NCI-H460 (cell line): ENCODE measurements at regions not wholly inside any gene's neighbourhood (a gene's known extent, or its start where the extent isn't known, plus 50 kb on each side); places are given as distances from the start of the nearest gene placed in this dataset.
"Not testable (repeated sequence)": the region's sequence is repeated elsewhere in the genome, so short reads cannot be mapped to it uniquely, and the experiment has no call there.

Experiments
- DNase-seq: peaks from one replicate; pipeline ENCODE4 v3.0.0-alpha.2; 2016; ENCODE audit warnings: low read depth; ENCODE audit errors: extremely low read depth

GRCh38 chr4:123667496-123667895, 270.9 kb downstream of the SPRY1 start:
- DNase-seq = no peak

- no peak for DNase-seq
These were observed 271.4 kb downstream of the SPRY1 start for GRCh38 chr4:123667991-123668390.

- DNase-seq = no peak
These were observed 275.2 kb downstream of the SPRY1 start for GRCh38 chr4:123671636-123672404.

GRCh38 chr4:123672987-123673386, 276.4 kb downstream of the SPRY1 start:
- DNase-seq = no peak

- DNase-seq = no peak
These were observed 277.4 kb downstream of the SPRY1 start for GRCh38 chr4:123673971-123674370.

- no peak for DNase-seq
These were observed 278.3 kb downstream of the SPRY1 start for GRCh38 chr4:123674762-123675465.

- DNase-seq = no peak
These were observed 279.0 kb downstream of the SPRY1 start for GRCh38 chr4:123675567-123675966.

GRCh38 chr4:123676071-123676889, 279.7 kb downstream of the SPRY1 start:
- DNase-seq = no peak

GRCh38 chr4:123676890-123677229, 280.3 kb downstream of the SPRY1 start:
- no peak for DNase-seq

- DNase-seq = no peak
These were observed 286.3 kb downstream of the SPRY1 start for GRCh38 chr4:123682931-123683330.

GRCh38 chr4:123684937-123685336, 288.3 kb downstream of the SPRY1 start:
- not testable (repeated sequence) for DNase-seq

- not testable (repeated sequence) for DNase-seq
These were observed 298.9 kb downstream of the SPRY1 start for GRCh38 chr4:123695531-123695930.

- no peak for DNase-seq
These were observed 300.1 kb downstream of the SPRY1 start for GRCh38 chr4:123696687-123697086.

GRCh38 chr4:123698556-123698955, 302.0 kb downstream of the SPRY1 start:
- no peak for DNase-seq

GRCh38 chr4:123699880-123700771, 303.5 kb downstream of the SPRY1 start:
- DNase-seq = no peak

- DNase-seq = no peak
These were observed 304.6 kb downstream of the SPRY1 start for GRCh38 chr4:123701131-123701575.

GRCh38 chr4:123705419-123705818, 308.8 kb downstream of the SPRY1 start:
- DNase-seq = no peak

- DNase-seq = no peak
These were observed 310.4 kb downstream of the SPRY1 start for GRCh38 chr4:123706973-123707372.

- DNase-seq = no peak
These were observed 312.3 kb downstream of the SPRY1 start for GRCh38 chr4:123708902-123709301.

- no peak for DNase-seq
These were observed 312.7 kb downstream of the SPRY1 start for GRCh38 chr4:123709336-123709735.
